ENCODE measurements at regions not wholly inside any gene's neighbourhood (a gene's known extent, or its start where the extent isn't known, plus 50 kb on each side); places are given as distances from the start of the nearest gene placed in this dataset.

GRCh38 chr21:30947141-30947540 lies 65.8 kb upstream of the KRTAP11-1 start:
- no peak for DNase-seq
- Histone ChIP-seq H3K27ac (no peak overlapping the region), H3K27me3 (no peaks in the 10 kb centered on the region), H3K36me3 (no peaks in the 10 kb centered on the region), H3K4me3 (no peak overlapping the region), H3K9me3 (no peaks in the 10 kb centered on the region), H3K4me1 (ENCODE audit: insufficient read depth) (no peaks in the 10 kb centered on the region)
- TF ChIP-seq CTCF (IDR thresholded peaks at IDR 0.05) = no peak
- no peak for TF ChIP-seq EP300 (IDR thresholded peaks at IDR 0.05)
- TF ChIP-seq POLR2A (IDR thresholded peaks at IDR 0.05) = no peak
- intact Hi-C loops (cut with DNase I) = loop anchor here in 1 of 4 donors (1.0 kb wide), 1 partner anchor 40 kb away; no protein-coding TSS in a partner anchor
- WGBS, 3 donors = 75 to 82% (median 78%) methylated on average over 5 of the region's 5 CpGs

GRCh38 chr21:30943920-30944319 lies 62.5 kb upstream of the KRTAP11-1 start:
- Histone ChIP-seq H3K4me3 (no peak overlapping the region), H3K9me3 (no peaks in the 10 kb centered on the region), H3K27me3 (no peaks in the 10 kb centered on the region), H3K27ac (no peak overlapping the region), H3K4me1 (ENCODE audit: insufficient read depth) (no peaks in the 10 kb centered on the region), H3K36me3 (no peaks in the 10 kb centered on the region)
- WGBS, 3 donors = 64 to 79% (median 68%) methylated on average over 5 of the region's 5 CpGs
- DNase-seq = no peak
- intact Hi-C loops (cut with DNase I) = no loop called here
- no peak for TF ChIP-seq POLR2A (IDR thresholded peaks at IDR 0.05)
- TF ChIP-seq CTCF (IDR thresholded peaks at IDR 0.05) = no peak
- TF ChIP-seq EP300 (IDR thresholded peaks at IDR 0.05) = no peak

- intact Hi-C loops (cut with DNase I) = no loop called here
- no peak for DNase-seq
- TF ChIP-seq CTCF (IDR thresholded peaks at IDR 0.05) (no peak), EP300 (IDR thresholded peaks at IDR 0.05) (no peak), POLR2A (IDR thresholded peaks at IDR 0.05) (no peak)
- H3K36me3 ChIP-seq = no peaks in the 10 kb centered on the region
- H3K27ac ChIP-seq = no peak overlapping the region
- H3K27me3 ChIP-seq = no peaks in the 10 kb centered on the region
- no peaks in the 10 kb centered on the region for H3K4me1 ChIP-seq (ENCODE audit: insufficient read depth)
- 77 to 84% (median 81%) methylated on average over 4 of the region's 4 CpGs for WGBS, 3 donors
- no peak overlapping the region for H3K4me3 ChIP-seq
- H3K9me3 ChIP-seq = no peaks in the 10 kb centered on the region
These were observed 61.9 kb upstream of the KRTAP11-1 start for GRCh38 chr21:30943243-30943642.

GRCh38 chr21:30942192-30942591 lies 60.8 kb upstream of the KRTAP11-1 start:
- WGBS, 3 donors = 91 to 97% (median 94%) methylated on average over 1 of the region's 1 CpG
- intact Hi-C loops (cut with DNase I) = no loop called here

More at GRCh38 chr21:30942192-30942591, 60.8 kb upstream of the KRTAP11-1 start:
- Histone ChIP-seq H3K4me1 (ENCODE audit: insufficient read depth) (no peaks in the 10 kb centered on the region), H3K4me3 (no peak overlapping the region), H3K27me3 (no peaks in the 10 kb centered on the region), H3K27ac (no peak overlapping the region), H3K9me3 (no peaks in the 10 kb centered on the region), H3K36me3 (no peaks in the 10 kb centered on the region)
- DNase-seq = no peak
- TF ChIP-seq CTCF (IDR thresholded peaks at IDR 0.05) (no peak), EP300 (IDR thresholded peaks at IDR 0.05) (no peak), POLR2A (IDR thresholded peaks at IDR 0.05) (no peak)
